Parathyroid adenoma (tissue), 2 donors: ENCODE measurements at regions not wholly inside any gene's neighbourhood (a gene's known extent, or its start where the extent isn't known, plus 50 kb on each side); places are given as distances from the start of the nearest gene placed in this dataset.
A peak's percentile ranks its signal among the peaks of the same experiment; 100 is the strongest.
"Not testable (repeated sequence)": the region's sequence is repeated elsewhere in the genome, so short reads cannot be mapped to it uniquely, and the experiment has no call there.

Experiments
- H2AFZ ChIP-seq: fragments of 300-600 bp; sonication (generic); one replicate; pipeline ENCODE4 v1.7.0; 2017; ENCODE audit warnings: antibody characterized with exemption, mild to moderate bottlenecking
- H3K27ac ChIP-seq: fragments of 300-600 bp; sonication (generic); one replicate; pipeline ENCODE4 v1.7.0; 2017
- H3K27me3 ChIP-seq: fragments of 300-600 bp; sonication (generic); one replicate; pipeline ENCODE4 v1.7.0; 2017; ENCODE audit warnings: low read length; ENCODE audit not compliant: control insufficient read depth, insufficient read depth
- H3K36me3 ChIP-seq: fragments of 300-600 bp; sonication (generic); one replicate; pipeline ENCODE4 v1.7.0; 2017; ENCODE audit warnings: low read length; ENCODE audit not compliant: control insufficient read depth, insufficient read depth
- H3K4me1 ChIP-seq: fragments of 300-600 bp; sonication (generic); one replicate; pipeline ENCODE4 v1.7.0; 2017; ENCODE audit warnings: control low read depth
- H3K4me2 ChIP-seq: fragments of 300-600 bp; sonication (generic); one replicate; pipeline ENCODE4 v1.7.0; 2017; ENCODE audit warnings: low read length
- H3K4me3 ChIP-seq: fragments of 300-600 bp; sonication (generic); one replicate; pipeline ENCODE4 v1.7.0; 2017; ENCODE audit warnings: low read depth, low read length
- H3K79me2 ChIP-seq: fragments of 300-600 bp; sonication (generic); one replicate; pipeline ENCODE4 v1.7.0; 2017; ENCODE audit warnings: control low read depth
- H3K9ac ChIP-seq: fragments of 300-600 bp; sonication (generic); one replicate; pipeline ENCODE4 v1.7.0; 2017; ENCODE audit warnings: mild to moderate bottlenecking
- H3K9me3 ChIP-seq: fragments of 300-600 bp; sonication (generic); one replicate; pipeline ENCODE4 v1.7.0; 2017; ENCODE audit warnings: low read length; ENCODE audit not compliant: control insufficient read depth
- CTCF ChIP-seq: fragments of 300-600 bp; sonication (generic); IDR thresholded peaks from one replicate; pipeline ENCODE4 v1.7.0; 2017; ENCODE audit warnings: antibody characterized with exemption, mild to moderate bottlenecking
- donor health status: primary hyperparathyroidism.

- no peak overlapping the region for H3K9ac ChIP-seq
These were observed 205.6 kb downstream of the TBC1D2B start for GRCh38 chr15:77871852-77872371.

GRCh38 chr15:77870195-77871065, 207.1 kb downstream of the TBC1D2B start:
- Histone ChIP-seq H3K79me2 (no peaks in the 10 kb centered on the region), H3K9me3 (no peaks in the 10 kb centered on the region), H3K4me2 (no peak overlapping the region), H2AFZ (peak overlapping the region; percentile 38), H3K9ac (no peak overlapping the region), H3K27ac (no peak overlapping the region), H3K27me3 (no peaks in the 10 kb centered on the region), H3K4me3 (no peak overlapping the region), H3K36me3 (no peaks in the 10 kb centered on the region), H3K4me1 (no peaks in the 10 kb centered on the region)
- peak; percentile 63 for TF ChIP-seq CTCF

More at GRCh38 chr15:77871852-77872371, 205.6 kb downstream of the TBC1D2B start:
- no peak overlapping the region for H3K4me2 ChIP-seq
- no peaks in the 10 kb centered on the region for H3K9me3 ChIP-seq
- H3K4me3 ChIP-seq: no peak overlapping the region
- H3K27me3 ChIP-seq: no peaks in the 10 kb centered on the region
- no peak overlapping the region for H2AFZ ChIP-seq
- H3K79me2 ChIP-seq: no peaks in the 10 kb centered on the region
- H3K36me3 ChIP-seq: no peaks in the 10 kb centered on the region
- H3K4me1 ChIP-seq: no peaks in the 10 kb centered on the region
- no peak overlapping the region for H3K27ac ChIP-seq
- TF ChIP-seq CTCF: no peak

GRCh38 chr15:77869021-77869895, 208.3 kb downstream of the TBC1D2B start:
- Histone ChIP-seq H3K79me2 (no peaks in the 10 kb centered on the region), H2AFZ (no peak overlapping the region), H3K9me3 (no peaks in the 10 kb centered on the region), H3K4me1 (no peaks in the 10 kb centered on the region), H3K4me3 (no peak overlapping the region), H3K4me2 (no peak overlapping the region), H3K9ac (no peak overlapping the region), H3K27me3 (no peaks in the 10 kb centered on the region), H3K36me3 (no peaks in the 10 kb centered on the region), H3K27ac (no peak overlapping the region)
- no peak for TF ChIP-seq CTCF

- H3K9me3 ChIP-seq, H3K4me3 ChIP-seq, H2AFZ ChIP-seq, H3K27ac ChIP-seq, H3K27me3 ChIP-seq, H3K4me1 ChIP-seq, H3K36me3 ChIP-seq, H3K9ac ChIP-seq, H3K79me2 ChIP-seq, H3K4me2 ChIP-seq: not testable (repeated sequence)
These were observed 209.4 kb downstream of the TBC1D2B start for GRCh38 chr15:77868048-77868629.
